Middle frontal gyrus (tissue), 1 donor: ENCODE measurements at regions not wholly inside any gene's neighbourhood (a gene's known extent, or its start where the extent isn't known, plus 50 kb on each side); places are given as distances from the start of the nearest gene placed in this dataset.
"Not testable (repeated sequence)": the region's sequence is repeated elsewhere in the genome, so short reads cannot be mapped to it uniquely, and the experiment has no call there.

ENCODE experiments used
- DNase-seq: peaks from one replicate; pipeline ENCODE4 v3.0.0-alpha.2; 2015; ENCODE audit warnings: low spot score; ENCODE audit errors: extremely low spot score

GRCh38 chr4:151519728-151520415 lies 110.9 kb downstream of the FHIP1A start:
- no peak for DNase-seq

- DNase-seq: no peak
These were observed 114.0 kb downstream of the FHIP1A start for GRCh38 chr4:151522866-151523519.

GRCh38 chr4:151524610-151525009 lies 115.6 kb downstream of the FHIP1A start:
- DNase-seq: no peak

- not testable (repeated sequence) for DNase-seq
These were observed 117.5 kb downstream of the FHIP1A start for GRCh38 chr4:151526489-151526888.

- no peak for DNase-seq
These were observed 118.7 kb downstream of the FHIP1A start for GRCh38 chr4:151527699-151528098.

GRCh38 chr4:151529187-151529586 lies 120.2 kb downstream of the FHIP1A start:
- DNase-seq: no peak

GRCh38 chr4:151530230-151530629 lies 121.3 kb downstream of the FHIP1A start:
- no peak for DNase-seq

- DNase-seq: no peak
These were observed 121.8 kb downstream of the FHIP1A start for GRCh38 chr4:151530783-151531182.

- DNase-seq: no peak
These were observed 123.2 kb downstream of the FHIP1A start for GRCh38 chr4:151532001-151532708.

GRCh38 chr4:151534195-151534594 lies 125.2 kb downstream of the FHIP1A start:
- DNase-seq: no peak

- no peak for DNase-seq
These were observed 126.4 kb downstream of the FHIP1A start for GRCh38 chr4:151535366-151535765.

- peak; percentile 44 for DNase-seq
These were observed 128.7 kb downstream of the FHIP1A start for GRCh38 chr4:151537687-151538086.

- no peak for DNase-seq
These were observed 130.0 kb downstream of the FHIP1A start for GRCh38 chr4:151538963-151539362.

GRCh38 chr4:151540728-151541388 lies 131.9 kb downstream of the FHIP1A start:
- no peak for DNase-seq

GRCh38 chr4:151541389-151542071 lies 132.6 kb downstream of the FHIP1A start:
- no peak for DNase-seq

GRCh38 chr4:151548708-151549107 lies 139.7 kb downstream of the FHIP1A start:
- no peak for DNase-seq

- not testable (repeated sequence) for DNase-seq
These were observed 140.4 kb downstream of the FHIP1A start for GRCh38 chr4:151549378-151549777.

- DNase-seq: no peak
These were observed 144.9 kb downstream of the FHIP1A start for GRCh38 chr4:151553874-151554273.

- DNase-seq: no peak
These were observed 146.4 kb downstream of the FHIP1A start for GRCh38 chr4:151555151-151555945.

- no peak for DNase-seq
These were observed 149.6 kb downstream of the FHIP1A start for GRCh38 chr4:151558496-151559113.
